Subcutaneous abdominal adipose tissue (tissue), 5 donors: ENCODE measurements at regions not wholly inside any gene's neighbourhood (a gene's known extent, or its start where the extent isn't known, plus 50 kb on each side); places are given as distances from the start of the nearest gene placed in this dataset.
"Not testable (repeated sequence)": the region's sequence is repeated elsewhere in the genome, so short reads cannot be mapped to it uniquely, and the experiment has no call there.

ENCODE experiments used
- H3K27ac ChIP-seq: one replicate; pipeline ENCODE4 v1.7.0; 2013; ENCODE audit warnings: low read depth, mild to moderate bottlenecking, inconsistent platforms, low read length, moderate library complexity
- H3K27me3 ChIP-seq, 5 donors: one replicate each; pipeline ENCODE4 v1.7.0; 2013; ENCODE audit warnings: low read length in 5 of 5, inconsistent platforms in 1 of 5; ENCODE audit not compliant: control insufficient read depth in 5 of 5, insufficient read depth in 4 of 5
- H3K36me3 ChIP-seq, 5 donors: one replicate each; pipeline ENCODE4 v1.7.0; 2013; ENCODE audit warnings: low read length in 5 of 5; ENCODE audit not compliant: control insufficient read depth in 5 of 5, insufficient read depth in 5 of 5
- H3K4me1 ChIP-seq, 5 donors: one replicate each; pipeline ENCODE4 v1.7.0; 2013; ENCODE audit warnings: low read length in 5 of 5, mild to moderate bottlenecking in 3 of 5, moderate library complexity in 1 of 5; ENCODE audit not compliant: control insufficient read depth in 5 of 5, insufficient read depth in 5 of 5
- H3K4me3 ChIP-seq, 5 donors: one replicate each; pipeline ENCODE4 v1.7.0; 2013; ENCODE audit warnings: low read length in 5 of 5, low read depth in 1 of 5
- H3K9ac ChIP-seq, 5 donors: one replicate each; pipeline ENCODE4 v1.7.0; 2013; ENCODE audit warnings: low read length in 5 of 5, mild to moderate bottlenecking in 4 of 5, moderate library complexity in 3 of 5
- H3K9me3 ChIP-seq, 5 donors: one replicate each; pipeline ENCODE4 v1.7.0; 2013; ENCODE audit warnings: low read length in 5 of 5; ENCODE audit not compliant: control insufficient read depth in 5 of 5
- donor health status: healthy.
- donor health status: healthy.
- donor health status: healthy.
- donor health status: healthy.
- donor health status: healthy.

DNA sequence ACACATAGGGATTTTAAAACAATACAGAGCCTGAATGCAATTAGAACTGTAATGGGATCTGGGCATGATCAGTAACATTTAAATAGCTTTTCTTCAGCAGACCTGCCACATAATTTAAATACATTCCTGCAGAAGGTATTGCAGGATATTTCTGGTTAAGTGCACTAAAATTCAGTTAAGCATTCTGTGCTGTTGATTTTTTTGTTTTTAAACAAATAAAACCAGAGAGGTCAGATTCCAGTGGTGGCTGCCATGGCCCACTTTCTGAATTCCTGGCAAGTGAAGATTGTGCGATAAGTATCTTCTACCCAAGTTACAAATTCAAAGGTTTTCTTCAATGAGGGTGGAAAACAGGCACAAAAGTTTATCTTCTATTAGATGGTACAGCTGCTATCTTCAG lies 98.7 kb downstream of the RAP2B start:
- H3K4me3 ChIP-seq: no peak overlapping the region
- H3K27me3 ChIP-seq: no peaks in the 10 kb centered on the region
- H3K9ac ChIP-seq: no peak overlapping the region
- no peaks in the 10 kb centered on the region for H3K4me1 ChIP-seq
- no peaks in the 10 kb centered on the region for H3K36me3 ChIP-seq
- no peak overlapping the region for H3K27ac ChIP-seq
- no peaks in the 10 kb centered on the region for H3K9me3 ChIP-seq

DNA sequence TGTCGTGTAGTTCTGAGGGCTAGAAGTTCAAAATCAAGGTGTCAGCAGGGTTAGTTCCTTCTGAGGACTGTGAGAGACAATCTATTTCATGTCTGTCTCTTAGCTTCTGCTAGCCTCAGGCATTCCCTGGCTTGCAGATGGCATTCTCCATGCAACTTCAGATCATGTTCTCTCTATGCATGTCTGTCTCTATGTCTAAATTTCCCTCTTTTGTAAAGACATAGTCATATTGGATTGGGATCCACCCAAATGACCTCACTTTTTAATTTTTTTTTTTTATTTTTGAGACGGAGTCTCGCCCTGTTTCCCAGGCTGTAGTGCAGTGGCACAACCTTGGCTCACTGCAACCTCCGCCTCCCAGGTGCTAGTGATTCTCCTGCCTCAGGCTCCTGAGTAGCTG lies 104.6 kb downstream of the RAP2B start:
- H3K27ac ChIP-seq: no peak overlapping the region

DNA sequence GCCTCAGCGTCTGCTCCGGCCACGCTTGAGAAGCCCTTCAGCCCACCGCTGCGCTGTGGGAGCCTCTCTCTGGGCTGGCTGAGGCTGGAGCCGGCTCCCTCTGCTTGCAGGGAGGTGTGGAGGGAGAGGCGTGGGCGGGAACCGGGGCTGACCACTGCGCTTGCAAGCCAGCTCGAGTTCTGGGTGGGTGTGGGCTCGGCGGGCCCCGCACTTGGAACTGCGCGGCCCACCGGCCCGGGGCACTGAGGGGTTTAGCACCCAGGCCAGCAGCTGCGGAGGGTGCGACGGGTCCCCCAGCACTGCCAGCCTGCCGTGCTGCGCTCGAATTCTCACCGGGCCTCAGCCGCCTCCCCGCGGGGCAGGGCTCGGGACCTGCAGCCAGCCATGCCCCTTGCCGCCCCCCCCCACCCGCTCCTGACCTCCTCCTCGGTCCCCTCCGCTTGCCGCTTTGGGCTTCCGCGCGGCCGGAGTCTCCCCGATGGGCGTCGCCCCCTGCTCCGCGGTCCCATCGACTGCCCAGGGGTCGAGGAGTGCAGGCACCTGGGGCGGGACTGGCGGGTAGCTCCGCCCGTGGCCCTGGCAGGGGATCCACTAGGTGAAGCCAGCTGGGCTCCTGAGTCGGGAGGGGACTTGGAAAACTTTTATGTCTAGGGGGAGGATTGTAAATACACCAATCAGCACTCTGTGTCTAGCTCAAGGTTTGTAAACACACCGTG lies 106.7 kb downstream of the RAP2B start:
- no peaks in the 10 kb centered on the region for H3K4me1 ChIP-seq
- no peak overlapping the region for H3K27ac ChIP-seq
- H3K4me3 ChIP-seq: no peak overlapping the region
- H3K9ac ChIP-seq: no peak overlapping the region
- no peaks in the 10 kb centered on the region for H3K27me3 ChIP-seq
- H3K9me3 ChIP-seq: peaks cover 0 to 8% (median 6%) of the 10 kb centered on the region in 5 donors
- no peaks in the 10 kb centered on the region for H3K36me3 ChIP-seq

More for the DNA sequence above, 104.6 kb downstream of the RAP2B start:
- Histone ChIP-seq H3K9ac (no peak overlapping the region), H3K9me3 (peaks cover 0 to 8% (median 6%) of the 10 kb centered on the region in 5 donors), H3K27me3 (no peaks in the 10 kb centered on the region), H3K36me3 (no peaks in the 10 kb centered on the region), H3K4me3 (no peak overlapping the region), H3K4me1 (no peaks in the 10 kb centered on the region)

DNA sequence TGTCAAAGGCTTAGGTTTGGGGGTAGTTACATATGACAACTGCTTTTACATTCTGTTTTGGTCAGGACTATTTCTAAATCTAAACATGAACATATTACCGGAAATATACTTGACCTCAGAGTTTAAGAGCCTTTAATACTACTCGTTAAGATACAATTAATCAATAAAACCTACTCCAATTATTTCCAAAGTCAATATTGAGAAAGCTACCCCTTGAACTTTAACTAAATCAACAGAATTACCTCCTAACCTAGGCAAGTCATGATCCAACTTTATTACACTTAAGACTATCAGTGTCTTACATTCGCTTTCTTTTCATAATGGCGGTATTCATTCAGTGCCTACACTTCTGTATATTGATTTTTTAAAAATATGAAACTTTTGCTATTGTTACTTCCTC lies 107.7 kb downstream of the RAP2B start:
- H3K27me3 ChIP-seq: no peaks in the 10 kb centered on the region
- H3K4me1 ChIP-seq: no peaks in the 10 kb centered on the region
- H3K4me3 ChIP-seq: no peak overlapping the region
- H3K36me3 ChIP-seq: no peaks in the 10 kb centered on the region
- H3K9me3 ChIP-seq: peaks cover 0 to 8% (median 6%) of the 10 kb centered on the region in 5 donors
- no peak overlapping the region for H3K27ac ChIP-seq
- no peak overlapping the region for H3K9ac ChIP-seq

DNA sequence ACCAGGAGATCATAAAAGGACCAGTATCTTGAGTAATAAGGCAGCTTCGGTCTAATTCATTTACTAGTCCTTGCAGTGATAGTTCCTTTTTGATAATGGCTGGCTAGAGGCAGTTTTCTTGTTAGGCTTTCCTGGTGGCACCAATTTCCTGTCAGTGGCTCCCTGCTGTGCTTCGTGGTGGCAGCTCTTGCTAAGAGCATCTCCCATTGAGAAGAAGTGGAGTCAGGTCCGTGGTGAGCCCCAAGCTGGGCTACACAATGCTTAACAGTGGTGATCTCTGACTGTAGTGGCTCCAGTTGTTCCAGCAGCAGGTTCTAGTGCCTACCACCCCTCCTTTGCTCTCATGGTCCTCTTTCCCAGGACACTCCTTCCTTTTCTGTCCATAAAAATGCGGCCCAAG lies 111.2 kb downstream of the RAP2B start:
- Histone ChIP-seq H3K4me1 (no peaks in the 10 kb centered on the region), H3K27ac (no peak overlapping the region), H3K27me3 (no peaks in the 10 kb centered on the region), H3K9me3 (no peaks in the 10 kb centered on the region), H3K36me3 (no peaks in the 10 kb centered on the region), H3K9ac (no peak overlapping the region), H3K4me3 (no peak overlapping the region)

GRCh38 chr3:153273767-153274435 lies 111.9 kb downstream of the RAP2B start:
- no peak overlapping the region for H3K9ac ChIP-seq

DNA sequence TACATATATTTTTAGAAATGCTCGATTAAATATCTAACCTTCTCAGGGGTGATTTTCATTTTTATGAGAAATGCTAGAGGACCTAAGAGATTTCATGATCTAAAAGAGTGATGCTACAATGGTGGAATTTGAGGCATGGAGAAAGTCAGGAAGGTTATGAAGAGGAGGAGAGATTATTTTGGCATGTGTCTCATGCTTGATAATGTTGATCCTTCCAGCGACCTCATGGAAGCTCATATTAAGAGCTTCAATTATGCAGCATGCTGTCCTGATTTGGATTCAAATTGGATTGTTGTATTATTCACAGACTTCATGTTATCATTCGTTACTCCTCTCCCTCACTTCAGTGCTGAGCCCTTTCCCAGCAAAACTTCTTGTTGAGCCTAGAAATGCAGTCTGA lies 112.5 kb downstream of the RAP2B start:
- H3K4me1 ChIP-seq: no peaks in the 10 kb centered on the region
- no peaks in the 10 kb centered on the region for H3K27me3 ChIP-seq
- H3K9me3 ChIP-seq: no peaks in the 10 kb centered on the region
- no peak overlapping the region for H3K4me3 ChIP-seq
- H3K27ac ChIP-seq: no peak overlapping the region
- no peaks in the 10 kb centered on the region for H3K36me3 ChIP-seq
- H3K9ac ChIP-seq: no peak overlapping the region

More at GRCh38 chr3:153273767-153274435, 111.9 kb downstream of the RAP2B start:
- no peaks in the 10 kb centered on the region for H3K9me3 ChIP-seq
- no peaks in the 10 kb centered on the region for H3K4me1 ChIP-seq
- no peak overlapping the region for H3K4me3 ChIP-seq
- H3K27ac ChIP-seq: no peak overlapping the region
- no peaks in the 10 kb centered on the region for H3K27me3 ChIP-seq
- H3K36me3 ChIP-seq: no peaks in the 10 kb centered on the region

DNA sequence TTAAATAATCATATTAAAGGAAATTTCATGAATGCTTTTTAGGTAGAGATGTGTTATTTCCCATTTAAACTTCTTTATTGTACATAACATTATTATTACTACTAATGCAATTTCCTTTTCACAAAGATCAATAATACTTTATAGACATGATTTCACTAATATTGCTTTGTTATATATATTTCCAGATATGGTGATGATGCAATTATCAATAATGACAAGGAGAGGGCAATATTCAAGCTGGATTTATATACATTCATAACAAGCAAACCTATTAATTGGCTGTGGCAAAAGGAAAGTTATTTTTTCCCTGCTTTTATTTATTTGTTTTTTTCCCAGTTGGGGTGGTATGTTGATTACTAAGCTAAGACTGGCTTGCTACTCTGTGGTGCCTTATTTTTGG lies 113.5 kb downstream of the RAP2B start:
- Histone ChIP-seq H3K27me3 (no peaks in the 10 kb centered on the region), H3K9ac (no peak overlapping the region), H3K36me3 (no peaks in the 10 kb centered on the region), H3K4me1 (no peaks in the 10 kb centered on the region), H3K9me3 (no peaks in the 10 kb centered on the region), H3K4me3 (no peak overlapping the region), H3K27ac (no peak overlapping the region)

DNA sequence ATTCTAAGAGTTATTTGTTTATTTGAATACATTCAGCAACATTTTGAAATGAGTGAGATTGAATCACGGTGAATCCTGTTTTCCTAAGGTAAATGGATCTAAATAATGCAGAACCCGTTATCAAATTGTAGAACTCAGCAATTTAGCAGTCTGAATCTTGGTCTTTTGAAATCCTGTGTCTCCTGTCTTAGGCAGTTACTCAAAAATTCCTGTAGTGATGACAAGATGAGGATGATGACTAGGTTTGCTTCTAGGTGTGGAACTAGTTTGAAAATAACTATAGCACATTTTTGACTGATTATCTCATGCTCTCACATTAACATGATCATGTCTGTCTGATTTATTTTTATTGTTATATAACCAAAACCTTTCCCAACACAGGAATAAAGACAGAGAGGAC lies 115.0 kb downstream of the RAP2B start:
- H3K4me3 ChIP-seq: no peak overlapping the region
- H3K27me3 ChIP-seq: no peaks in the 10 kb centered on the region
- H3K4me1 ChIP-seq: no peaks in the 10 kb centered on the region
- H3K9me3 ChIP-seq: no peaks in the 10 kb centered on the region
- H3K36me3 ChIP-seq: no peaks in the 10 kb centered on the region
- no peak overlapping the region for H3K9ac ChIP-seq
- no peak overlapping the region for H3K27ac ChIP-seq

DNA sequence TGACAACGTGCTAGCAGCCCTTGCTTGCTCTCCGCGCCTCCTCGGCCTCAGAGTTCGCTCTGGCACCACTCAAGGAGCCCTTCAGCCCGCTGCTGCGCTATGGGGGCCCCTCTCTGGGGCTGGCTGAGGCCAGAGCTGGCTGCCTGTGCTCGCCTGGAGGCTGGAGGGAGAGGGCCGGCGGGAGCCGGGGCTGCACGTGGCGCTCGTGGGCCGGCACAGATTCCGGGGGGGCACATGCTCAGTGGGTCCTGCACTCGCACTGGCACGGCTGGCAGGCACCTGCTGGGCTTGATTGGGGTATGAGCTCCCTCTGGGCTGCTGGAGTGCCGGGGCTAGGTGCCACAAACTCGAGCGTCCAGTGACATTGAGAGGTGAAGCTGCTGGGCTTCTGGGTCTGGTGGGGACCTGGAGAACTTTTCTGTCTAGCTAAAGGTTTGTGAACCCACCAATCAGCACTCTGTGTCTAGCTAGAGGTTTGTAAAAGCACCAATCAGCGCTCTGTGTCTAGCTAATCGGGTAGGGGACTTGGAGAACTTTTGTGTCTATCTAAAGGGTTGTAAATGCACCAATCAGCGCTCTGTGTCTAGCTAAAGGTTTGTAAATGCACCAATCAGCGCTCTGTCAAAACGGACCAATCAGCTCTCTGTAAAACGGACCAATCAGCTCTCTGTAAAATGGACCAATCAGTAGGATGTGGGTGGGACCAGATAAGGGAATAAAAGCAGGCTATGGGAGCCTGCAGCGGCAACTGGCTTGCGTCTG lies 119.4 kb downstream of the RAP2B start:
- H3K9ac ChIP-seq, H3K4me3 ChIP-seq, H3K27ac ChIP-seq, H3K27me3 ChIP-seq, H3K36me3 ChIP-seq, H3K9me3 ChIP-seq: not testable (repeated sequence)
- peaks cover 2 to 23% (median 21%) of the 10 kb centered on the region in 5 donors for H3K4me1 ChIP-seq
